Osteocyte (in vitro differentiated cells): ENCODE measurements at regions not wholly inside any gene's neighbourhood (a gene's known extent, or its start where the extent isn't known, plus 50 kb on each side); places are given as distances from the start of the nearest gene placed in this dataset.

Experiments used
- DNase-seq: peaks from one replicate; pipeline ENCODE4 v3.0.0; 2021; ENCODE audit warnings: mixed read lengths; ENCODE audit not compliant: unreplicated experiment; ENCODE audit errors: extremely low spot score
- H3K27ac Mint-ChIP-seq: one replicate; pipeline ENCODE4 v1.8.0; 2021; ENCODE audit warnings: mild to moderate bottlenecking, mixed read lengths; ENCODE audit not compliant: unreplicated experiment
- H3K27me3 Mint-ChIP-seq: one replicate; pipeline ENCODE4 v1.8.0; 2021; ENCODE audit warnings: mixed read lengths; ENCODE audit not compliant: unreplicated experiment
- H3K36me3 Mint-ChIP-seq: one replicate; pipeline ENCODE4 v1.8.0; 2021; ENCODE audit warnings: mixed read lengths; ENCODE audit not compliant: unreplicated experiment
- H3K4me1 Mint-ChIP-seq: one replicate; pipeline ENCODE4 v1.8.0; 2021; ENCODE audit warnings: mixed read lengths; ENCODE audit not compliant: unreplicated experiment
- H3K4me3 Mint-ChIP-seq: one replicate; pipeline ENCODE4 v1.8.0; 2021; ENCODE audit warnings: mild to moderate bottlenecking, moderate library complexity, mixed read lengths; ENCODE audit not compliant: unreplicated experiment
- H3K9me3 Mint-ChIP-seq: one replicate; pipeline ENCODE4 v1.8.0; 2021; ENCODE audit warnings: mixed read lengths; ENCODE audit not compliant: unreplicated experiment
- CTCF ChIP-seq: fragments of 200-600 bp; sonication (generic); IDR thresholded peaks from 2 replicates; pipeline ENCODE4 v1.5.0; 2021; ENCODE audit warnings: antibody characterized with exemption, mild to moderate bottlenecking, moderate library complexity

GRCh38 chr3:88410259-88410658 is 260.5 kb downstream of the C3orf38 start:
- no peak for DNase-seq

GRCh38 chr3:88412346-88412745 is 262.6 kb downstream of the C3orf38 start:
- no peak for TF ChIP-seq CTCF
- H3K36me3 Mint-ChIP-seq: no peaks in the 10 kb centered on the region
- no peak for DNase-seq
- H3K27ac Mint-ChIP-seq: no peak overlapping the region
- no peaks in the 10 kb centered on the region for H3K9me3 Mint-ChIP-seq
- no peaks in the 10 kb centered on the region for H3K4me1 Mint-ChIP-seq
- H3K4me3 Mint-ChIP-seq: no peak overlapping the region
- peaks cover 8% of the 10 kb centered on the region for H3K27me3 Mint-ChIP-seq

More at GRCh38 chr3:88410259-88410658, 260.5 kb downstream of the C3orf38 start:
- H3K4me3 Mint-ChIP-seq: no peak overlapping the region
- TF ChIP-seq CTCF: no peak
- H3K36me3 Mint-ChIP-seq: no peaks in the 10 kb centered on the region
- H3K9me3 Mint-ChIP-seq: no peaks in the 10 kb centered on the region
- H3K27me3 Mint-ChIP-seq: peaks cover 8% of the 10 kb centered on the region
- H3K4me1 Mint-ChIP-seq: no peaks in the 10 kb centered on the region
- no peak overlapping the region for H3K27ac Mint-ChIP-seq

- Mint-ChIP-seq H3K27ac (no peak overlapping the region), H3K9me3 (no peaks in the 10 kb centered on the region), H3K36me3 (no peaks in the 10 kb centered on the region), H3K27me3 (peaks cover 3% of the 10 kb centered on the region), H3K4me1 (no peaks in the 10 kb centered on the region), H3K4me3 (no peak overlapping the region)
- TF ChIP-seq CTCF: no peak
- no peak for DNase-seq
These were observed 266.7 kb downstream of the C3orf38 start for GRCh38 chr3:88416436-88416835.

- Mint-ChIP-seq H3K4me1 (no peaks in the 10 kb centered on the region), H3K36me3 (no peaks in the 10 kb centered on the region), H3K4me3 (no peak overlapping the region), H3K27ac (no peak overlapping the region), H3K9me3 (no peaks in the 10 kb centered on the region), H3K27me3 (peaks cover 4% of the 10 kb centered on the region)
- DNase-seq: no peak
- TF ChIP-seq CTCF: no peak
These were observed 268.5 kb downstream of the C3orf38 start for GRCh38 chr3:88418219-88418618.

DNA sequence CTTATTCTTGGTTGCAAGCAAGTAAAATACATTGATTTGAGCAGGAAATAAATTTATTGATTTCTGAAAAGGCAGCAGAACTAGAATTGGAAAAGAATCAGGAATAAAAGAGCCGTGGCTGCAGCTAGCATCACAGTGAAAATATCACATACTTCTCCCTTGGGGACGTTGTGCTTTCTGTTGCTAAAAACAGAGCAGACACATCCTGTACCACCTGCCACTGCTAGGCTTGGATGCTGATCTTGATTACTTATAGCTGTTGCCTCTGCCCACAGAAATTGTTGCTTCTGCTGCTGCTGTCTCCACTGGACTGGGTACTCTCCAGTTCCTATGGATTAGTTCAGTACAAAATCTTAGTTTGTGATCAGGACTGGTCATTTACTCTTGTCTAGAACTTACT is 283.8 kb downstream of the C3orf38 start:
- Mint-ChIP-seq H3K4me1 (peaks cover 7% of the 10 kb centered on the region), H3K27ac (no peak overlapping the region), H3K36me3 (no peaks in the 10 kb centered on the region), H3K4me3 (no peak overlapping the region), H3K9me3 (no peaks in the 10 kb centered on the region), H3K27me3 (peaks cover 6% of the 10 kb centered on the region)
- no peak for DNase-seq
- TF ChIP-seq CTCF: no peak
